Activated T-cell treated with anti-CD3 and anti-CD28 coated beads, Interleukin-2, amount 50 U/mL, for 1 hour (primary cell): ENCODE measurements at regions not wholly inside any gene's neighbourhood (a gene's known extent, or its start where the extent isn't known, plus 50 kb on each side); places are given as distances from the start of the nearest gene placed in this dataset.

Experiments
- DNase-seq: peaks from one replicate; pipeline ENCODE4 v3.0.0-alpha.2; 2020

GRCh38 chr14:106874350-106874749 is 1348.0 kb downstream of the TMEM121 start:
- no peak for DNase-seq

GRCh38 chr14:106875503-106875902 is 1349.1 kb downstream of the TMEM121 start:
- DNase-seq, result peak; percentile 46

- DNase-seq, result no peak
These were observed 1350.3 kb downstream of the TMEM121 start for GRCh38 chr14:106876711-106877110.

GRCh38 chr14:106877517-106877916 is 1351.1 kb downstream of the TMEM121 start:
- no peak for DNase-seq

GRCh38 chr14:106879241-106879640 is 1352.9 kb downstream of the TMEM121 start:
- peak; percentile 34 for DNase-seq

GRCh38 chr14:106883218-106883692 is 1356.9 kb downstream of the TMEM121 start:
- peak; percentile 44 for DNase-seq
